GM18861 (cell line): ENCODE measurements at regions not wholly inside any gene's neighbourhood (a gene's known extent, or its start where the extent isn't known, plus 50 kb on each side); places are given as distances from the start of the nearest gene placed in this dataset.
"Not testable (repeated sequence)": the region's sequence is repeated elsewhere in the genome, so short reads cannot be mapped to it uniquely, and the experiment has no call there.

Experiments
- ATAC-seq: cut with Tn5 transposase; IDR thresholded peaks from one replicate; pipeline ENCODE4 v1.9.1; 2021; ENCODE audit not compliant: unreplicated experiment

DNA sequence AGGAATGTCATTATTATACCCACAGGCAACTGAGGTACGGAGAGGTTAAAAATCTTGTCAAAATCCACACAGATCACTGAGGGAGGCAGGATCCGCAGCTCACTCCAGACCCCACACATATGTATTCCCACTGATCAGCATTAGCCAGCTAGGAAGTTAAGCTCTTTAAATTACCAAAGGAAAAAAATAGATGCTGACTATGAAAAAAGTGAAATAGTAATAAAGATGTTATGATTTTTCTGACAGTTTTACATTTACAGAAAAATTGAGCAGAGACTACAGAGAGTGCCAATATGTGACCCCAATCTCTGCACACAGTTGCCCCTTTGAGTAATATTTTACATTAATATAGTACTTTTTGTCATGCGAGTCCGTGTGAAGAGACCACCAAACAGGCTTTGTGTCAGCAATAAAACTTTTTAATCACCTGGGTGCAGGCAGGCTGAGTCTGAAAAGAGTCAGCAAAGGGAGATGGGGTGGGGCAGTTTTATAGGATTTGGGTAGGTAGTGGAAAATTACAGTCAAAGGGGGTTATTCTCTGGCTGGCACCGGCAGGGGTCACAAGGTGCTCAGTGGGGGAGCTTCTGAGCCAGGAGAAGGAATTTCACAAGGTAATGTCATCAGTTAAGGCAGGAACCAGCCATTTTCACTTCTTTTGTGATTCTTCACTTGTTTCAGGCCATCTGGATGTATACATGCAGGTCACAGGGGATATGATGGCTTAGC is 61.9 kb upstream of the NAA35 start:
- ATAC-seq, result not testable (repeated sequence)

DNA sequence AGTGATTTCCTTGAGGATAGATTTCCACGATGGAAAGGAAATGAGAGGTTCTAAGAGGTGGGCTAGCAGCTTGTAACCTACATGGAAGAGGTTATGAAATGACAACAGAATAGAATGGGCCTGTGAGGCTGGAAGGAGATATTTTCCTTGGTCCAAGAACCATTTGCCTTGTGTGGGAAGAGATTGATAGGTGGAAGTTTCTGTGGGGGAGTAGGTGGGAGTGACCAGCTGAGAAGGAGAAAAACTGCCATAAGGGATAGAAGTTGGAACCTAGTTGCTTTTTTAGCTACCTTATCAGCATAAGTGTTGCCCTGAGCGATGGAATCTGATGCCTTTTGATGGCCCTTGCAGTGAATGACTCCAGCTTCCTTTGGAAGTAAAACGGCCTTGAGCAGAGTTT is 60.4 kb upstream of the NAA35 start:
- not testable (repeated sequence) for ATAC-seq

DNA sequence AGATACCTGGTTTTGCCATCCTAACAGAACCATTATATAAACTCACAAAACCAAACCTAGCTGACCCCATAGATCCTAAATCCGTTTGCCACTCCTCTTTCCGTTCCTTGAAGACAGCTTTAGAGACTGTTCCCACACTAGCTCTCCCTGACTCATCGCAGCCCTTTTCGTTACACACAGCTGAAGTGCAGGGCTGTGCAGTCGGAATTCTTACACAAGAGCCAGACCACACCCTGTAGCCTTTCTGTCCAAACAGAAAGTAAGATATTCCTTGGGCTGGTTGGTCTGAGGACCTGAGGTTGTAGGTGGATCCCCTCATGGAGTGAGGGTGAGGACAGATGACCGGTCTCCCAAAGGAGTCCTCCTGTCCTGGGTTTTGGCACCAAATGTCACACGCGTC is 56.7 kb upstream of the NAA35 start:
- ATAC-seq, result no peak

DNA sequence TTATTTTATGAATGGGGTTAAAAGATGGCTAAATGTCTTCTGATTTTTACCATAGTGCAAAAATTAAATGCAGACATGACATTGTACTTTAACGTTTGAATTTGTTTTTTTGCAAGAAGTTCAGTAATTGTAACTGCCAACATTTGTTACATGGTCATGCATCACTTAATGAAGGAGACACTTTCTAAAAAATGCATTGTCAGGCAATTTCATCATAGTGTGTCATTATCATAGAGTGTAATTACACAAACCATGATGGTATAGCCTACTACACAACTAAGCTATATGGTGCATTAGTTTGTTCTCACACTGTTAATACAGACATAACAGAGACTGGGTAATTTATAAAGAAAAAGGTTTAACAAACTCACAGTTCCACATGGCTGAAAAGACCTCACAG is 50.0 kb upstream of the NAA35 start:
- no peak for ATAC-seq
